K562 (cell line): ENCODE measurements at regions not wholly inside any gene's neighbourhood (a gene's known extent, or its start where the extent isn't known, plus 50 kb on each side); places are given as distances from the start of the nearest gene placed in this dataset.
A peak's percentile ranks its signal among the peaks of the same experiment; 100 is the strongest.

Experiments used
- ATAC-seq: fragments of 200-7000 bp; cut with Tn5 transposase; 3 replicates; pipeline ENCODE4 v1.9.1; 2020; ENCODE audit warnings: moderate library complexity
- BruUV-seq: library from RNA; stranded (reverse); fragments of 400-500 nt; replicated peaks from 2 replicates; lab custom pipeline; 2021; lab: Mats Ljungman, UMichigan
- CTCF ChIA-PET: fragments of 300-600 bp; formaldehyde crosslinking; extraction: SDS; loops from one replicate; lab custom pipeline; 2021; ENCODE audit warnings: low intra/inter-chr PET ratio; lab: Yijun Ruan, JAX
- POLR2A ChIA-PET: fragments of 300-600, 350-650 bp; sonication (Branson Sonifier 250); formaldehyde crosslinking; extraction: SDS; loops from one replicate; lab custom pipeline; 2021; ENCODE audit warnings: antibody characterized with exemption, inconsistent platforms; lab: Yijun Ruan, JAX
- DNase-seq, 4 experiments: peaks; one replicate each; pipeline versions ENCODE4 v3.0.0 to v3.0.0-alpha.2; 2011 to 2018; ENCODE audit warnings: low spot score in 3 of 4, mixed read lengths in 3 of 4; ENCODE audit errors: extremely low read depth in 1 of 4
- FAIRE-seq: peaks from 2 replicates; lab custom pipeline; 2011; peaks lifted over from hg19 to GRCh38; lab: Jason Lieb, UNC
- H2AFZ ChIP-seq: 2 replicates; pipeline ENCODE4 v1.6.0; 2011; ENCODE audit warnings: low read depth, low read length, control low read depth, inconsistent platforms
- H3K27ac ChIP-seq: fragments of 200-600 bp; 3 replicates; pipeline ENCODE4 v1.8.0; 2011; ENCODE audit warnings: low read depth, mild to moderate bottlenecking, control low read depth, inconsistent platforms, low read length, moderate library complexity, mixed read lengths; ENCODE audit errors: extremely low read depth
- H3K27me3 ChIP-seq, 2 experiments: fragments of 300-600 bp in 1 of 2; 2 replicates in 1 of 2; 3 replicates in 1 of 2; pipeline versions ENCODE4 v1.6.0 to v1.8.0; 2011; ENCODE audit warnings: inconsistent platforms in 2 of 2, low read length in 2 of 2, mild to moderate bottlenecking in 1 of 2, mixed read lengths in 1 of 2, moderate library complexity in 1 of 2; ENCODE audit not compliant: control insufficient read depth in 2 of 2, insufficient read depth in 2 of 2
- H3K36me3 ChIP-seq: fragments of 300-600 bp; 3 replicates; pipeline ENCODE4 v1.8.0; 2011; ENCODE audit warnings: mild to moderate bottlenecking, low read length, inconsistent platforms; ENCODE audit not compliant: control insufficient read depth, insufficient read depth
- H3K4me1 ChIP-seq, 2 experiments: fragments of 200-600 bp in 1 of 2; replicated peaks in 1 of 2; 2 replicates in 1 of 2; 3 replicates in 1 of 2; pipeline versions ENCODE4 v1.5.1 to v1.8.0; 2011; ENCODE audit warnings: inconsistent platforms in 2 of 2, low read length in 2 of 2, mild to moderate bottlenecking in 1 of 2, mixed read lengths in 1 of 2, moderate library complexity in 1 of 2; ENCODE audit not compliant: control insufficient read depth in 2 of 2, insufficient read depth in 2 of 2
- H3K4me2 ChIP-seq: 2 replicates; pipeline ENCODE4 v1.6.1; 2011; ENCODE audit warnings: low read length, control low read depth, inconsistent platforms, mixed read lengths; ENCODE audit not compliant: insufficient read depth
- H3K4me3 ChIP-seq: fragments of 200-600 bp; sonication (generic), shearing (Covaris generic); 2 replicates; pipeline ENCODE4 v1.5.1; 2016; ENCODE audit warnings: control low read depth, inconsistent platforms
- H3K79me2 ChIP-seq: fragments of 200-600 bp; 3 replicates; pipeline ENCODE4 v1.8.0; 2011; ENCODE audit warnings: low read length, inconsistent platforms; ENCODE audit not compliant: control insufficient read depth, insufficient read depth
- H3K9ac ChIP-seq, 2 experiments: 2 replicates each; pipeline versions ENCODE4 v1.6.0 to v1.6.1; 2011; ENCODE audit warnings: low read depth in 2 of 2, low read length in 2 of 2, control low read depth in 1 of 2, inconsistent platforms in 1 of 2, mild to moderate bottlenecking in 1 of 2, mixed read lengths in 1 of 2; ENCODE audit not compliant: insufficient read depth in 1 of 2
- H3K9me1 ChIP-seq: one replicate; pipeline ENCODE4 v1.6.0; 2011; ENCODE audit warnings: inconsistent platforms, mild to moderate bottlenecking, low read length, moderate library complexity; ENCODE audit not compliant: control insufficient read depth, insufficient read depth
- H3K9me3 ChIP-seq: replicated peaks from 2 replicates; pipeline ENCODE4 v1.5.1; 2011; ENCODE audit warnings: low read depth, low read length, inconsistent platforms; ENCODE audit not compliant: control insufficient read depth, insufficient read depth
- H4K20me1 ChIP-seq: replicated peaks from 2 replicates; pipeline ENCODE4 v1.6.1; 2011; ENCODE audit warnings: low read length, inconsistent platforms, mixed read lengths; ENCODE audit not compliant: control insufficient read depth, insufficient read depth
- CBFA2T2 ChIP-seq: fragments of 450-650 bp; conservative IDR thresholded peaks from 2 replicates; pipeline ENCODE4 v1.6.1; 2017; ENCODE audit warnings: mild to moderate bottlenecking
- CTBP1 ChIP-seq: fragments of 450-650 bp; IDR thresholded peaks from 2 replicates; pipeline ENCODE4 v1.6.1; 2016; ENCODE audit warnings: borderline replicate concordance
- EGR1 ChIP-seq: fragments of 450-650 bp; conservative IDR thresholded peaks from 2 replicates; pipeline ENCODE4 v1.6.1; 2017; ENCODE audit warnings: mild to moderate bottlenecking
- NCOR1 ChIP-seq: fragments of 450-650 bp; IDR thresholded peaks from 2 replicates; pipeline ENCODE4 v1.6.1; 2016; ENCODE audit warnings: mild to moderate bottlenecking, moderate library complexity
- POU5F1 ChIP-seq: fragments of 150-350 bp; IDR thresholded peaks from 2 replicates; pipeline ENCODE4 v1.6.1; 2014; ENCODE audit warnings: borderline replicate concordance, low read length, low read depth, mild to moderate bottlenecking; ENCODE audit not compliant: partially characterized antibody
- ZEB2 ChIP-seq: fragments of 450-650 bp; IDR thresholded peaks from 2 replicates; pipeline ENCODE4 v1.6.1; 2016
- ZNF165 ChIP-seq: fragments of 250-450 bp; sonication (Bioruptor Pico); IDR thresholded peaks from 2 replicates; pipeline ENCODE4 v1.4.0; 2020; ENCODE audit warnings: borderline replicate concordance
- ZNF778 ChIP-seq: fragments of 450-650 bp; formaldehyde crosslinking; IDR thresholded peaks from 2 replicates; pipeline ENCODE4 v1.4.0; 2020; ENCODE audit warnings: mild to moderate bottlenecking, moderate library complexity
- WGBS: fragments of 100-300 bp; shearing (Covaris generic); methylation state at CpG from one replicate; pipeline ENCODE4 v1.1.6; 2016; ENCODE audit warnings: low coverage, mixed read lengths; ENCODE audit not compliant: insufficient coverage; ENCODE audit errors: missing lambda C conversion rate; 5-methylcytosine and 5-hydroxymethylcytosine counted together
- in situ Hi-C: fragments of 300-500 bp; cut with MboI; formaldehyde crosslinking; loops from 4 replicates; pipeline ENCODE4 v1.15.0; 2018; ENCODE audit warnings: inconsistent platforms, mixed read lengths
- intact Hi-C: fragments of 100-400 bp; cut with micrococcal nuclease; formaldehyde crosslinking; loops from 2 replicates; pipeline ENCODE4 v1.14.2; 2022
- TF ChIP-seq, protein P1 (sequence below): sonication (generic); formaldehyde crosslinking; IDR thresholded peaks from 2 replicates; pipeline ENCODE4 v1.5.0; 2020; ENCODE audit warnings: missing genetic modification reagents

DNA sequence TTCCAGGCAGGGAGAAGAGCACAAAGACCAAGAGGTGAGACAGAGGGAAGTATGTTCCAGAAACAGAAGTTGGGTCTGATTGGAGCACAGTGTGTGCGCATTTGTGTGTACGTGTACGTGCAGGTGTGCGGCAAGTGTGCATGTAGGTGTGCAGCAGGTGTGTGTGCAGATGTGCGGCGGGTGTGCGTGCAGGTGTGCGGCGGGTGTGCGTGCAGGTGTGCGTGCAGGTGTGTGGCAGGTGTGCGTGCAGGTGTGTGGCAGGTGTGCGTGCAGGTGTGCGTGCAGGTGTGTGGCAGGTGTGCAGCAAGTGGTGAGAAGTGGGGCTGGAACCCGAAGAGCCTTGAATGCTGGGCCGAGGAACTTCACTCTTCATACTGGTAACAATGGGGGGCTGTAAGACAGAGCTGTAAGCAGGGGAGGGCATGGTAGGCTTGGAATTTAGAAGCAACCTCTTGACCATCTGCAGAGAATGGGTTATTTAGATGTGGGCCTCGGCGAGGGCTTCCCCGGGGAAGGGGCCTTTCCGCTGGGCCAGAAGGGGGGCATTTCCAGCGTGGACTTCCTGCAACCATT, 118.0 kb upstream of the WNT4 start:
- Histone ChIP-seq H3K9me1 (no peaks in the 10 kb centered on the region), H3K9me3 (no peaks in the 10 kb centered on the region), H4K20me1 (peaks cover 6% of the 10 kb centered on the region; the same call in 1 of the 2 replicates), H3K27me3 (peaks cover 58 to 93% of the 10 kb centered on the region in 2 experiments), H3K4me1 (peaks cover 0 to 13% of the 10 kb centered on the region in 2 experiments; a peak in 1 of 5 replicates), H3K79me2 (no peaks in the 10 kb centered on the region), H3K36me3 (no peaks in the 10 kb centered on the region), H3K27ac (no peak overlapping the region), H3K9ac (no peak overlapping the region), H3K4me2 (no peak overlapping the region), H2AFZ (no peak overlapping the region), H3K4me3 (no peak overlapping the region)
- POLR2A ChIA-PET = interaction anchor here (1.0 to 1.1 kb wide), 2 partner anchors 11 to 99 kb away, joined by 3 read pairs; no protein-coding TSS in a partner anchor
- ATAC-seq (no peak), DNase-seq (no peak), FAIRE-seq (no peak)
- WGBS = 17% methylated on average over 21 of the region's 21 CpGs
- in situ Hi-C loops (no loop called here), intact Hi-C loops (no loop called here)
- TF ChIP-seq ZNF778 (CRISPR knock-in tag) (no peak), CBFA2T2 (peak; percentile 40), POU5F1 (no peak), ZNF165 (no peak), NCOR1 (no peak), EGR1 (no peak), CTBP1 (0 out of 2 replicates have a peak, but pooled peaks have one; percentile 34), ZEB2 (peak; percentile 96)
- TF ChIP-seq, protein P1, sequence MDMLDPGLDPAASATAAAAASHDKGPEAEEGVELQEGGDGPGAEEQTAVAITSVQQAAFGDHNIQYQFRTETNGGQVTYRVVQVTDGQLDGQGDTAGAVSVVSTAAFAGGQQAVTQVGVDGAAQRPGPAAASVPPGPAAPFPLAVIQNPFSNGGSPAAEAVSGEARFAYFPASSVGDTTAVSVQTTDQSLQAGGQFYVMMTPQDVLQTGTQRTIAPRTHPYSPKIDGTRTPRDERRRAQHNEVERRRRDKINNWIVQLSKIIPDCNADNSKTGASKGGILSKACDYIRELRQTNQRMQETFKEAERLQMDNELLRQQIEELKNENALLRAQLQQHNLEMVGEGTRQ (CRISPR knock-in tag) = no peak
- CTCF ChIA-PET = no interaction called here
- BruUV-seq = no TSS peak
